GM12801 (cell line): ENCODE measurements at regions not wholly inside any gene's neighbourhood (a gene's known extent, or its start where the extent isn't known, plus 50 kb on each side); places are given as distances from the start of the nearest gene placed in this dataset.

ENCODE experiments used
- TF ChIP-seq, protein P1 (sequence below): IDR thresholded peaks from one replicate; pipeline ENCODE4 v1.5.1; 2011; ENCODE audit warnings: control low read depth; ENCODE audit not compliant: insufficient read length; ENCODE audit errors: extremely low read depth

- TF ChIP-seq, protein P1, sequence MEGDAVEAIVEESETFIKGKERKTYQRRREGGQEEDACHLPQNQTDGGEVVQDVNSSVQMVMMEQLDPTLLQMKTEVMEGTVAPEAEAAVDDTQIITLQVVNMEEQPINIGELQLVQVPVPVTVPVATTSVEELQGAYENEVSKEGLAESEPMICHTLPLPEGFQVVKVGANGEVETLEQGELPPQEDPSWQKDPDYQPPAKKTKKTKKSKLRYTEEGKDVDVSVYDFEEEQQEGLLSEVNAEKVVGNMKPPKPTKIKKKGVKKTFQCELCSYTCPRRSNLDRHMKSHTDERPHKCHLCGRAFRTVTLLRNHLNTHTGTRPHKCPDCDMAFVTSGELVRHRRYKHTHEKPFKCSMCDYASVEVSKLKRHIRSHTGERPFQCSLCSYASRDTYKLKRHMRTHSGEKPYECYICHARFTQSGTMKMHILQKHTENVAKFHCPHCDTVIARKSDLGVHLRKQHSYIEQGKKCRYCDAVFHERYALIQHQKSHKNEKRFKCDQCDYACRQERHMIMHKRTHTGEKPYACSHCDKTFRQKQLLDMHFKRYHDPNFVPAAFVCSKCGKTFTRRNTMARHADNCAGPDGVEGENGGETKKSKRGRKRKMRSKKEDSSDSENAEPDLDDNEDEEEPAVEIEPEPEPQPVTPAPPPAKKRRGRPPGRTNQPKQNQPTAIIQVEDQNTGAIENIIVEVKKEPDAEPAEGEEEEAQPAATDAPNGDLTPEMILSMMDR = no peak
Measured at GRCh38 chr6:138680085-138680484, 93.5 kb upstream of the CCDC28A start.

- TF ChIP-seq, protein P1 = no peak
Measured at GRCh38 chr6:138681627-138682026, 91.9 kb upstream of the CCDC28A start.

DNA sequence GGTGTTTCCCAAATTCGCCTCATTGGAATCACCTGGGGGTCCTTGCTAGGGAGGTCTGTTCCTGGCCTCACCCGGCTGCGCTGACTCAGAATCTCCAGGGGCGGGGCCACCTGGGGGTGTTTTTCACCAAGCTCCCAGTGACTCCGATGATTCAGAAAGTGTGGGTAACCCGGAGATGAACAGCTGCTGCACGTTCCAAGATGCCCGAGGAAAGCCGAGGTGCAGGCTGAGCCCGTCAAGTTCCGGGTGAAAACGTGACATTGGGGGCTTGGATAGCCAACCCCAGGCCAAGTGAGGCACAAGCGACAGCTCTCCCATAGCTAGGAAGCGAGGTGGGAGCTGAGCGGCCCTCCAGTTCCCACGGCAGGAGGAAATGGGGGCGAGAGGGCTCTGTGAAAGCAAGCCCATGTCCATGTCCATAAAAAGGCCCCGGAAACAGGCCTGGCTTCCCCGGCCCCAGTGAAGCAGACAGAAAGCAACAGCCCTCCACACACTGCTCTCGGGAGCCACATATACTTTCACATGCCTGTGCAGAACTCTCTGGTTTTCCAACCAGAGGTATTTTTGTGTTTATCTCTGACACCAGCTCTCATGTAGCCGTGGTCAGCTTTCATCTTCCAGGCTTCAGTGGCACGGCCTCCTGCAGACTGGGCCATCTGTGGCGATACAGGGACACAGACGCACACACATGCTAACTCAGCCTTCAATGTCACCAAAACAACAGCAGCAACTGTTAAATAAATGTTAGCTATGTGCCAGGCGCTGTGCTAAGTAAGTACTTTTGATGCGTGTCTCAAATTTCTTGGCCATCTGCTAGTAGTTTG lies 90.7 kb upstream of the CCDC28A start:
- TF ChIP-seq, protein P1 = no peak

- TF ChIP-seq, protein P1 = no peak
Measured at GRCh38 chr6:138685257-138685656, 88.3 kb upstream of the CCDC28A start.

- TF ChIP-seq, protein P1 = no peak
Measured at GRCh38 chr6:138685781-138686180, 87.8 kb upstream of the CCDC28A start.

DNA sequence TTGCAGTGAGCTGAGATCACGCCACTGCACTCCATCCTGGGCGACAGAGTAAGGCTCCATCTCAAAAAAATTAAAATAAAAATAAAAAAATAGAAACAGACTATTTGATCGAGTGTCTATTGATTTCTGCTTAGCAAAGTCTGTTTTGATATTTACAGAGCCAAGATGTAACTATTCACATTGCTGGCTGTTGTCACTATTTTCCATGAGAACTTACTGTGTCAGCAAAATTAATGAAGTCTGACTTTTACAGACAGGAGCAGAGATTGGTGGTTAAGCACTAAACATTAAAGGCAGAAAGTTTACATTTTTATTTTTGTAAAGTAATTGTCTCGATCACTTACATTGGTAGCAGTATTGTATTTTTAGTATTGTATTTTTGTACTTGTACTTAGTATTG lies 85.0 kb upstream of the CCDC28A start:
- TF ChIP-seq, protein P1 = no peak

DNA sequence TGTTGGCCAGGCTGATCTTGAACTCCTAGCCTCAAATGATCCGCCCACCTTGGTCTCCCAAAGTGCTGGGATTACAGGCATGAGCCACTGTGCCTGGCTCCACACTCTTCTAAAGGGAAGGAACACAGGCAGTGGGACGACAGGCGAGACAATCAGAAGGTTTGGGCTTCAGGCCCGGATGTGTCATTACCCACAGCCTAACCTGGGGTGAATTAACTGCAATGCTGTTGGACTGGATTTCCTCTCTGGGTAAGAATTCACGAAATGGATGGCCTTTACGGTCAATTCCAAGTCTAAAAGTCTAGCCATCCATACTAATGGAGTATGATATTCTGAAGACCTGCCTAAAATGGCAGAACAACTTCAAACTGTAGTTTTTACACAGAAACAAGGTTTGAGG lies 83.7 kb upstream of the CCDC28A start:
- TF ChIP-seq, protein P1 = no peak
